Muscle layer of duodenum (tissue), 2 donors: ENCODE measurements at regions not wholly inside any gene's neighbourhood (a gene's known extent, or its start where the extent isn't known, plus 50 kb on each side); places are given as distances from the start of the nearest gene placed in this dataset.
"Not testable (repeated sequence)": the region's sequence is repeated elsewhere in the genome, so short reads cannot be mapped to it uniquely, and the experiment has no call there.

Experiments used
- H3K27ac ChIP-seq: one replicate; pipeline ENCODE4 v1.7.0; 2013; ENCODE audit warnings: mild to moderate bottlenecking, low read length
- H3K27me3 ChIP-seq: one replicate; pipeline ENCODE4 v1.7.0; 2013; ENCODE audit warnings: low read depth, mild to moderate bottlenecking, control low read depth, low read length
- H3K36me3 ChIP-seq, 2 donors: one replicate each; pipeline ENCODE4 v1.7.0; 2013; ENCODE audit warnings: low read length in 2 of 2, control low read depth in 1 of 2, mild to moderate bottlenecking in 1 of 2; ENCODE audit not compliant: insufficient read depth in 2 of 2, control insufficient read depth in 1 of 2
- H3K4me1 ChIP-seq, 2 donors: one replicate each; pipeline ENCODE4 v1.7.0; 2013; ENCODE audit warnings: low read length in 2 of 2, mild to moderate bottlenecking in 2 of 2, control low read depth in 1 of 2, moderate library complexity in 1 of 2; ENCODE audit not compliant: insufficient read depth in 2 of 2, control insufficient read depth in 1 of 2
- H3K4me3 ChIP-seq, 2 donors: one replicate each; pipeline ENCODE4 v1.7.0; 2013; ENCODE audit warnings: low read length in 2 of 2, low read depth in 1 of 2, mild to moderate bottlenecking in 1 of 2
- H3K9me3 ChIP-seq, 2 donors: one replicate each; pipeline ENCODE4 v1.7.0; 2013; ENCODE audit warnings: low read length in 2 of 2, control low read depth in 1 of 2, mild to moderate bottlenecking in 1 of 2; ENCODE audit not compliant: control insufficient read depth in 1 of 2
- donor health status: healthy.

- H3K9me3 ChIP-seq, result no peaks in the 10 kb centered on the region
Observed at GRCh38 chr6:130557481-130558112, 191.8 kb downstream of the TMEM200A start.

GRCh38 chr6:130558131-130558530 lies 192.3 kb downstream of the TMEM200A start:
- Histone ChIP-seq H3K4me1 (no peaks in the 10 kb centered on the region), H3K27ac (no peak overlapping the region), H3K4me3 (no peak overlapping the region), H3K27me3 (no peaks in the 10 kb centered on the region), H3K9me3 (no peaks in the 10 kb centered on the region), H3K36me3 (no peaks in the 10 kb centered on the region)

More at GRCh38 chr6:130557481-130558112, 191.8 kb downstream of the TMEM200A start:
- Histone ChIP-seq H3K4me1 (no peaks in the 10 kb centered on the region), H3K27ac (no peak overlapping the region), H3K4me3 (no peak overlapping the region), H3K27me3 (no peaks in the 10 kb centered on the region), H3K36me3 (no peaks in the 10 kb centered on the region)

GRCh38 chr6:130559166-130559565 lies 193.3 kb downstream of the TMEM200A start:
- no peaks in the 10 kb centered on the region for H3K27me3 ChIP-seq
- H3K27ac ChIP-seq, result no peak overlapping the region
- no peaks in the 10 kb centered on the region for H3K36me3 ChIP-seq
- no peaks in the 10 kb centered on the region for H3K4me1 ChIP-seq
- H3K4me3 ChIP-seq, result no peak overlapping the region
- no peaks in the 10 kb centered on the region for H3K9me3 ChIP-seq

GRCh38 chr6:130560231-130560630 lies 194.4 kb downstream of the TMEM200A start:
- no peaks in the 10 kb centered on the region for H3K36me3 ChIP-seq
- no peak overlapping the region for H3K4me3 ChIP-seq
- H3K9me3 ChIP-seq, result no peaks in the 10 kb centered on the region
- no peaks in the 10 kb centered on the region for H3K27me3 ChIP-seq
- H3K27ac ChIP-seq, result no peak overlapping the region
- no peaks in the 10 kb centered on the region for H3K4me1 ChIP-seq

GRCh38 chr6:130561159-130561558 lies 195.3 kb downstream of the TMEM200A start:
- H3K4me1 ChIP-seq, H3K27ac ChIP-seq, H3K27me3 ChIP-seq: not testable (repeated sequence)

GRCh38 chr6:130565696-130566095 lies 199.9 kb downstream of the TMEM200A start:
- H3K27ac ChIP-seq, result no peak overlapping the region
- H3K36me3 ChIP-seq, result no peaks in the 10 kb centered on the region
- H3K4me1 ChIP-seq, result no peaks in the 10 kb centered on the region
- no peaks in the 10 kb centered on the region for H3K9me3 ChIP-seq
- H3K27me3 ChIP-seq, result no peaks in the 10 kb centered on the region
- H3K4me3 ChIP-seq, result no peak overlapping the region

More at GRCh38 chr6:130561159-130561558, 195.3 kb downstream of the TMEM200A start:
- not testable (repeated sequence) for H3K36me3 ChIP-seq, H3K9me3 ChIP-seq, H3K4me3 ChIP-seq

GRCh38 chr6:130574146-130574545 lies 208.3 kb downstream of the TMEM200A start:
- H3K27me3 ChIP-seq, result no peaks in the 10 kb centered on the region
- no peaks in the 10 kb centered on the region for H3K4me1 ChIP-seq
- no peaks in the 10 kb centered on the region for H3K36me3 ChIP-seq
- no peak overlapping the region for H3K27ac ChIP-seq
- H3K9me3 ChIP-seq, result no peaks in the 10 kb centered on the region
- no peak overlapping the region for H3K4me3 ChIP-seq

GRCh38 chr6:130575557-130575956 lies 209.7 kb downstream of the TMEM200A start:
- Histone ChIP-seq H3K27me3 (no peaks in the 10 kb centered on the region), H3K27ac (no peak overlapping the region), H3K36me3 (no peaks in the 10 kb centered on the region), H3K9me3 (no peaks in the 10 kb centered on the region), H3K4me1 (no peaks in the 10 kb centered on the region), H3K4me3 (no peak overlapping the region)

- no peaks in the 10 kb centered on the region for H3K9me3 ChIP-seq
- H3K36me3 ChIP-seq, result no peaks in the 10 kb centered on the region
- no peaks in the 10 kb centered on the region for H3K4me1 ChIP-seq
- no peaks in the 10 kb centered on the region for H3K27me3 ChIP-seq
- H3K27ac ChIP-seq, result no peak overlapping the region
- no peak overlapping the region for H3K4me3 ChIP-seq
Observed at GRCh38 chr6:130575971-130576370, 210.2 kb downstream of the TMEM200A start.

- Histone ChIP-seq H3K4me3 (no peak overlapping the region), H3K27me3 (no peaks in the 10 kb centered on the region), H3K4me1 (no peaks in the 10 kb centered on the region), H3K27ac (no peak overlapping the region), H3K9me3 (no peaks in the 10 kb centered on the region), H3K36me3 (no peaks in the 10 kb centered on the region)
Observed at GRCh38 chr6:130577178-130577919, 211.5 kb downstream of the TMEM200A start.

GRCh38 chr6:130578713-130579112 lies 212.9 kb downstream of the TMEM200A start:
- H3K4me3 ChIP-seq, result no peak overlapping the region
- H3K4me1 ChIP-seq, result no peaks in the 10 kb centered on the region
- H3K27ac ChIP-seq, result no peak overlapping the region
- H3K27me3 ChIP-seq, result no peaks in the 10 kb centered on the region
- no peaks in the 10 kb centered on the region for H3K9me3 ChIP-seq
- H3K36me3 ChIP-seq, result no peaks in the 10 kb centered on the region

GRCh38 chr6:130583268-130583667 lies 217.5 kb downstream of the TMEM200A start:
- no peaks in the 10 kb centered on the region for H3K4me1 ChIP-seq
- no peak overlapping the region for H3K27ac ChIP-seq
- H3K9me3 ChIP-seq, result no peaks in the 10 kb centered on the region
- no peaks in the 10 kb centered on the region for H3K36me3 ChIP-seq
- H3K4me3 ChIP-seq, result no peak overlapping the region
- H3K27me3 ChIP-seq, result no peaks in the 10 kb centered on the region
